8988T (cell line): ENCODE measurements at regions not wholly inside any gene's neighbourhood (a gene's known extent, or its start where the extent isn't known, plus 50 kb on each side); places are given as distances from the start of the nearest gene placed in this dataset.

Source experiments
- DNase-seq: peaks from one replicate; pipeline ENCODE4 v3.0.0; 2011

GRCh38 chr2:106982350-106982749 is 96.4 kb upstream of the ST6GAL2 start:
- DNase-seq, result no peak

GRCh38 chr2:106983305-106983704 is 97.3 kb upstream of the ST6GAL2 start:
- no peak for DNase-seq

DNA sequence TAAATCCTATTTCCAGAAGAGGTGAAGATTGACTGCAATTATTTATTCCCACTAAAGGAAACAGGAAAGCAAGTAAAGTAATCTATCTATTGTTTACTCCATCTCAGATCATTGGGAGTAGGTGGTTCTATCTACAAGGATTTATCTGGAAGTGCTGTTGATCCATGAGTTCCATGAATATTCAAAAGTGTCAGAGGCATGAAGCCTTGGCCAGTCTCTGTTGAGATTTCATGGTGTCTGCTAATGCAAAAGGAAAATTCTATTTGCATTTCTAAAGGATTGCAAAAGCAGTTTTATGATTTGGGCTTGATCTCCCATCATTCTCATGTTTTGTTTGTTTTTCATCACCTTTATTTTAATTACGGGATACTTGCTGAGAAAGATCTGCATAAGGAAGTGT is 102.4 kb upstream of the ST6GAL2 start:
- no peak for DNase-seq

GRCh38 chr2:106990297-106990696 is 104.3 kb upstream of the ST6GAL2 start:
- no peak for DNase-seq

DNA sequence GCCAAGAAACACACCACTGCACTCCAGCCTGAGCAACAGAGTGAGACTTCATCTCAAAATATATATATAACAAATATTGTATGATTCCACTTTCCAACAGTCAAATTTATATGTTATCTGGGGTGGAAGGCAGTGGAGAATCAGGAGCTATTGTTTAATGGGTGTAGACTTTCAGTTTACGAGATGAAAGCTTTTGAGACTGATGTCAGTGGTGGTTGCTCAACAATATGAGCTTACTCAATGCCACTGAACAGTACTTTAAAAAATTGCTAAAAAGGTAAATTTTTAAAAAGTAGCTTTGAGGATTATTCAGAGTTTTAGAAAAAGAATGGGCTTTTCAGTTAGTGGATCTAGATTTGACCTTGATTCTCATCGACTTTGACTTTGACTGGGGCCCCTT is 105.9 kb upstream of the ST6GAL2 start:
- DNase-seq, result no peak

GRCh38 chr2:106995556-106995955 is 109.6 kb upstream of the ST6GAL2 start:
- no peak for DNase-seq

DNA sequence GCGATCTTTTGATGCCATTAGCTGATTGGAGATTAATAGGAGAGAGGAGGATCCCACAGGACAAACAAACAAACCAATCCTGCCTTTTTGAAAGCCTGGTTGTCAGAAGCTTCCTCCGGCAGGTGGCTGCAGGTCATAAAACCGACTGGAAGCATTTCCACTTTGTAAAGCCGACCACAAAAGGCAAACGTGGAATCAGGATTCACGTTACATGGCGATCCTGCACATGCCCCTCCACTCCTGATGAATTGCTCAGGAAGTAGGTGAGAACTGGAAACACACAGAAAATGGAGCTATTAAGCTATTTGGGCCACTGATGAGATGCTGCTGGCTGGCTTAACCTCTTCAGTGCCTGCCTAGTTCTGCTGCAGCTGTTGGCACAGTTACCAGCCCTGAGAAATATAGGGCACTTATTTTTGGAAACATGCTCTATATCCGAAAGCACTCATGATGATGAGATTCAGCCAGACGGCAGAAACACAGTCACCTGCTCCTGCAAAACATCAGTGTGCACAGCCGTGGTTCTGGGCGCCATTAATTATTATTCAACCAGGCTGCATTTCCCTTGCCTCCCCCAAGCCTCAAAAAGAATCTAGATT is 110.3 kb upstream of the ST6GAL2 start:
- no peak for DNase-seq

- DNase-seq, result no peak
Observed at GRCh38 chr2:106997204-106997603, 111.2 kb upstream of the ST6GAL2 start.

DNA sequence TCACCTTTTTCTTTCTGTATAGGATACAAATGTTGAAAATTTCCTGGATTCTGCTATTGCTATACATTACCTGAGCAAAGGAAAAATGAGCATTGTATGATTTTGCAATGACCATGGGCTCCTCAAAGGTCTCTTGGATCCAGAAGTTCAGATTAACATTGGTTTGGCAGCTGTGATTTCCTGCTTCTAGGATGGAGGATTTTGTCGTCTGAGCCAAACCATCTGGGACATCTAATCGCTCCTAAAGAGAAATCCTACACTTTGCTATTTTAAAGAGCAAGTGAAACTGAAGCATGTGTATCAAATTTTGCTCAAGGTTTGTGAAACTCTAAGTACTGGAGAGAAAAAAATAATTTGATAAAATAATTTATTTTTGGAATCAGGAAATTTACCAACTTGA is 115.1 kb upstream of the ST6GAL2 start:
- no peak for DNase-seq

- DNase-seq, result no peak
Observed at GRCh38 chr2:107001551-107001950, 115.6 kb upstream of the ST6GAL2 start.

DNA sequence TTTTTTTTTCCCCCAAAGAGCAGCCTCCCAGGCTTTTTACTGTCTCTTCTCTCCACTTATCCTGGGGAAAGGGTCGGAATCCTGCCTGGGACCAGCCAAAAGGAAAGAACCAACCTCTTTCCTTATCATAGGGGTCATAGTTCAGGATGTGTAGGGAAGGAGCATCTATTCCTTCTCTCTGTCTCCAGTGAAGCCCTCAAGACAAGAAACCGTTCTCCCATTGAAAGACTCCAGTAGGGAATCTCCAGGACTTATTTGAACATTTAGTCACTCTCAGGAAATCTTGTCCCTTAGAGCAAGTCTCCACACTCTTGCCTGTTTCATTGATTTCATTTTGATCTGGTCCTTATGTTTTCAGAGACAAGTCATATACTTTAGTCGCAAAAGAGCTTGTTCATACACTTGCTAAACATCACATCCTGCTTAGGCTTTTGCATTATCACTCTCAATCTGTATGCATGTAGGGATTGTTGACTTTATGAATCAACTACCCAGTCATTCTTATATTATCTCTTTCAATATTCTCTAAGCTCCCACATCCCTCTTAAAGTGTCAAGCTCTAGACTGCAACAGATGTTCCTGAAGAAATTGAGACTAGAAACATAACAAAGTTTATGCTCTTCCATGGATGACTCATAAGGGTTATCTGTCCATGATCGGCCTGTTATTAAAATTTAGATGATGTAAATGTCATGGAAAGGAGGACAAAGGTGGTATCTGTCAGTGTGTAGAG is 116.2 kb upstream of the ST6GAL2 start:
- no peak for DNase-seq

GRCh38 chr2:107002735-107003134 is 116.8 kb upstream of the ST6GAL2 start:
- no peak for DNase-seq

DNA sequence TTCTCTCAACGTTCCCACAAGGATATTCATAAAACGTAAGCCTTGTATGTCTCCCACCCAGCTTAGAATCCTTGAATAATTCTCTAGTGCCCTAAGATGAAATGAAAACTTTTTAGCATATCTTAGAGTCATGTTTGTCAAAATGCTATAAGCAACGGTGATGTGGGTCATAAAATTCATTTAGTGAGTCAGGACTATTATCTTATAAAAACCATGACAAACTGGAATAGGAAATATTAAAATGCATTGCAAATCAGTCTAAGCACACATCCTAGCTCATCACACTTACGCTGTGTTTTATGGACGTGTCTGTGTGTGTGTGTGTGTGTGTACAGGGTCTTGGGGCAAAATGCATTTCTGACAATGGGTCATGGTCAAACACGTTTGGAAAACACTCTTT is 119.9 kb upstream of the ST6GAL2 start:
- no peak for DNase-seq

GRCh38 chr2:107006836-107007235 is 120.9 kb upstream of the ST6GAL2 start:
- no peak for DNase-seq

GRCh38 chr2:107007927-107008326 is 122.0 kb upstream of the ST6GAL2 start:
- no peak for DNase-seq

- DNase-seq, result no peak
Observed at GRCh38 chr2:107008843-107009242, 122.9 kb upstream of the ST6GAL2 start.

DNA sequence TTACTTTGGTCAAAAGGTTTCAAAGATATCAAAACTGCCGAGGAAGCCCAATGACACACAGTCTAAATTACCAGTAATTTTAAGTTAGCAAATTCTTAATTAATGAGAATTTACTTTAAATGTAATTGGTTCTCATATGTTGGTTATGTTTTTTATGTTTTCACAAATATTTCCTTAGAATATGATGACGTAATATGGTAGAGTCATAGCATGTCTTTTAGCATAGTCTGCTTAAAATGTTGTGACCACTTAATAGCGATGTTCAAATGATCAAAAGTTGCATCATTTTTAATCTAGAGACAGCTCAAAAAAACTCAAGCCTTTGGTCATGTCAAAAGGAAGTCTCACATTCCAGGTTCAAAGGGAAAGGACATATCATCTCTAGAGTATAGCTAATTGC is 123.3 kb upstream of the ST6GAL2 start:
- no peak for DNase-seq

DNA sequence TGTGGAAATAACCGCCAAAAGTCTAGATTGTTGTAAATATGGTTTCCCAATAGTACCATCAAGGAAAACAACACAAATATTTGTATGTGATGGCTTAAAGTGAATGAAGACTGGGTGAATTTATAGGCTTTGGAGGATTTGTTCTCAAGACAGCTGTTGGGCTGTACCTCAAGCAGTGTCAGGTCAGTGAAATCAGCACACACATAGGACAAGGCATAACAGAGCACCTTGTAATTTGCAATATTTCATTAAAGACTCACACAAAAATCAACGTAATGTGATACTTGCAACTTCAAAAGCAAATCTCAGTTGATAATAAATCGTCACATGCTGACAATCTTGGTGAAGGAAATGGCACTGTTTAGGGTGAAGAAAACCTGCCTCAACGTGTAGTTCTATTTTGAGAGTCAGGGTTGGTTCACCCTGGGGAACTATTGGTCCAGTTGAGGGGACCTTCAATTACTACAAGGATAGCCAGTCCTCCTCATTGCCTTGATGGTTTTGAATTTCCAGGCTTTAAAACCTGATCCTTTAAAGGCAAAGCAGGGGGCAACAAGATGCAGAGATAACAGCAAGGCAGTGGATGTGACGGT is 126.8 kb upstream of the ST6GAL2 start:
- DNase-seq, result no peak

DNA sequence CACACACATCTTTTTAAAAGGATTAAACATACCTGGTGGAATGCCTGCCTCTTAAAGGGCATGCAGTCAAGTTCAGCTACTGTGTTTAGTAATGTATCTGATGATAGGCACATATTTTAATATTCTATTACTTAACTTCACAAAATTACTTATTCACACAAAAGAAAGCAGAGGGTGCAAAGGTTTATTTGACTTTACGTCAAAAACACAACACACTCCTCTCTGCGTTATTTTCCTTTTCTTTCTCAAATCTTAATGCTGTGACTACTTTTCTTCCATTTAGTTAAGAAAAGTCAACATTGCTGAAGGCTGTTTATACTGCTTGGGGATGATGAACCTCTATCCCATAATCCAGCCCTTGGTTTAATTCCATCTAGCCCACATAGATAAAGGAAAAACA is 127.9 kb upstream of the ST6GAL2 start:
- DNase-seq, result no peak

GRCh38 chr2:107018366-107018765 is 132.4 kb upstream of the ST6GAL2 start:
- DNase-seq, result no peak

GRCh38 chr2:107020392-107020791 is 134.4 kb upstream of the ST6GAL2 start:
- DNase-seq, result no peak

DNA sequence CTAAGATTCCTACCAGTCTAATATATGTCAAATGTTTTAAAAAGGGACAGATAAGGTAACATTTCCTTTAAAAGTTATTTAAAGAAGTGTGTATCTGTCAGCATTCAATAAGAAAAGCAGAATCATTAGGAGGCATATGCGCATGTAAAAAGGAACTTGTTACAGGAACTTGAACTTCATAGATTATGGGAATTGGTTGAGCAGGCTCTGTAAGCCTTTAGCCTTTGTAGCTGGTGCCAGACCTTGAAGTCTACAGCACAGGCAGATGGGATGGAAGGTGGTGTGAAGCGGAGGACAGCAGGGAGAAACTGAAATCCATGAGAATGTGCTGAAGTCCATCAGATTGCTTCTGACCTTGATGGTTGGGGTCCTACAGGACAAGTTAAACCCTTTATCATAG is 138.3 kb upstream of the ST6GAL2 start:
- DNase-seq, result no peak

DNA sequence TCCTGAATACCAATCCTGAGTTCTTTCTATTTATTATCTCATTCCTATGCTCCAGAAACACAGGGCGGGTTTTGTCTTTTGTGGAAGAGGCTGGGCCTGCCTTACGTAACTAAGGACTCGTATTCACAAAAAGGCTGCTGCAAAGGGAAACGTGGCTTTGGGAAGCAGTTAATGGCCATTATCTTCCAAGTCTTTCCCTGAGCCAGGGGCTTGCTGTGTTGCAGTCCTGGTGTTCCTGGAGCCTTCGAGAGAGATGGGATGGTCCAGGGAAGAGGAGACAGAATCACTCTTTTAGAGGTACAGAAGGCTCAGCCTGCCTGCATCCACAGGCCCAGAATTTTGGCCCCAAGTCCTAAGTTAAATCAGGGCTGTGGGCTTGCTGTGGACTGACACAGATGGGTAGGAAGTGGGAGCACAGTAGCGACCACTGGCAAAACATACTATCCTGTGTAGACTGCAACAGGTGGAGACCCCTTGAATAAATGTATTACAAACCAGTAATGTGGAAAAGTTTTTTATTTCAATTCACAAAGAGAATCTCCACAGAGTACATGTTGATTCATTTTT is 139.4 kb upstream of the ST6GAL2 start:
- DNase-seq, result no peak

DNA sequence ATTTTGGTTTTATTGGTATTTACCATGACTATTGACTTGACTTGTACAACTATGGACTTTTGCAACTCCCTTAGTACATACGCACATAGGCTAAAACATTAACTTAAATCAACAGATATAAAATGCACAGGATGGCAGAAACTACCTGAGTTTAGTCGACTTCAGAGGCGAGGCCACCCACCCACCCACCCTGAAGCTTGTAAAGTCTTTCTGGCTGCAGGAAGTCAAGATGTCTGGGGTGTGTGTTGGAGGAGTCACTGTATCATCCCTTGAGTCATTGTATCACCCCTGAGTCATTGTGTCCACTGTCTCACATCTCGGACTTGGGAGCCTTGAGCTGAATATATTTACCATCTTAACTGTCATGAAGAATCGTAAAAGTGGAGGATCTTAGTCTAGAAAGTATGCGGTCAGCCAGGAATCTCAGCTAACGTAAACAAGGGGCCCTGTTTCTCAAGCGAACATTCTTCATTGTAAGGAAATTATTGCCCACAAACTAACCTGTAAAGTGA is 140.0 kb upstream of the ST6GAL2 start:
- DNase-seq, result no peak
